Psoas muscle (tissue), 7 donors: ENCODE measurements at regions not wholly inside any gene's neighbourhood (a gene's known extent, or its start where the extent isn't known, plus 50 kb on each side); places are given as distances from the start of the nearest gene placed in this dataset.

Source experiments
- ATAC-seq, 4 donors: fragments of 200-7000 bp; cut with Tn5 transposase; one replicate each; pipeline ENCODE4 v1.9.1; 2020; ENCODE audit warnings: moderate library complexity in 3 of 4, mild to moderate bottlenecking in 2 of 4
- DNase-seq, 2 donors: peaks; one replicate each; pipeline ENCODE4 v3.0.0-alpha.2; 2020
- H3K27ac ChIP-seq: fragments of 200-600 bp; one replicate; pipeline ENCODE4 v1.8.0; 2022
- H3K27me3 ChIP-seq, 3 donors: fragments of 200-600 bp in 1 of 3; one replicate each; pipeline versions ENCODE4 v1.6.1 to v1.8.0; 2013 to 2022; ENCODE audit warnings: low read length in 2 of 3, mild to moderate bottlenecking in 2 of 3, moderate library complexity in 1 of 3; ENCODE audit not compliant: insufficient read depth in 3 of 3
- H3K36me3 ChIP-seq, 2 donors: fragments of 200-600 bp in 1 of 2; one replicate each; pipeline versions ENCODE4 v1.6.1 to v1.8.0; 2013 to 2022; ENCODE audit warnings: low read depth in 1 of 2, mild to moderate bottlenecking in 1 of 2, moderate library complexity in 1 of 2; ENCODE audit not compliant: insufficient read depth in 1 of 2
- H3K4me1 ChIP-seq: fragments of 200-600 bp; one replicate; pipeline ENCODE4 v1.8.0; 2022
- H3K4me3 ChIP-seq: fragments of 200-600 bp; one replicate; pipeline ENCODE4 v1.8.0; 2022; ENCODE audit warnings: mild to moderate bottlenecking
- H3K9me3 ChIP-seq: fragments of 200-600 bp; one replicate; pipeline ENCODE4 v1.8.0; 2022
- CTCF ChIP-seq: fragments of 200-600 bp; IDR thresholded peaks from one replicate; pipeline ENCODE4 v1.8.0; 2022; ENCODE audit warnings: antibody characterized with exemption
- WGBS, 3 donors: extraction: QIAGEN DNeasy Blood & Tissue Kit; methylation state at CpG; one replicate each; pipeline versions ENCODE4 v1.1.6 to v1.1.7; 2013; 5-methylcytosine and 5-hydroxymethylcytosine counted together
- intact Hi-C, 2 donors: fragments of 100-400 bp; cut with DNase I; formaldehyde crosslinking; loops; one replicate each; pipeline versions ENCODE4 v1.11.0 to v1.14.2; 2022
- donor health status: healthy with polysubstance abuse.
- donor health status: DM: no; HTN: no; CAD: no; lungs with moderate emphysema.
- donor health status: Bipolar disorder and iron deficiency.
- donor health status: healthy.
- donor health status: DM: yes; HTN: yes; CAD: no.
- donor health status: DM: no; HTN: no; CAD: no.
- donor health status: DM: yes; HTN: yes; CAD: no.

DNA sequence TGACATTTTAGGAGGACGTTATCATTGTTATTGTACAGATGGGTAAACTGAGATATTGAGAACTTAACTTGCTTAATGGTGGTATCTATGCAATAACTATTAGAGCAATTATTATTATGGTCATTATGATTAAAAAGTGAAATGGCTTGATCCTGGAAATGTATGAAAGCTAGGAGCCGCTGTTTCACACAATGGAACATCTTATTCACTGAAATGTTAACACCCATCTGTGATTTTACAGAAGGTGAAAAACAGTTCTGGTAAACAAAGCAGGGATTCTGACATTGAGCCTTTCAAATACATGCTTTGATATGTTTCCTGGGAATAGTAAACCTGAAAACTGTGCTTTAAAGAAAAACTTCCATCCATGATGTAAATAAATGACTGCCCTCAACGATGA is 261.4 kb downstream of the BTG1 start:
- DNase-seq (no peak), ATAC-seq (no peak)
- no peak overlapping the region for H3K4me3 ChIP-seq
- no peaks in the 10 kb centered on the region for H3K27me3 ChIP-seq
- intact Hi-C loops, result no loop called here
- H3K9me3 ChIP-seq, result no peaks in the 10 kb centered on the region
- no peak for TF ChIP-seq CTCF
- H3K27ac ChIP-seq, result no peak overlapping the region
- 88 to 93% (median 90%) methylated on average over 3 of the region's 3 CpGs for WGBS, 3 donors
- no peaks in the 10 kb centered on the region for H3K4me1 ChIP-seq
- no peaks in the 10 kb centered on the region for H3K36me3 ChIP-seq

DNA sequence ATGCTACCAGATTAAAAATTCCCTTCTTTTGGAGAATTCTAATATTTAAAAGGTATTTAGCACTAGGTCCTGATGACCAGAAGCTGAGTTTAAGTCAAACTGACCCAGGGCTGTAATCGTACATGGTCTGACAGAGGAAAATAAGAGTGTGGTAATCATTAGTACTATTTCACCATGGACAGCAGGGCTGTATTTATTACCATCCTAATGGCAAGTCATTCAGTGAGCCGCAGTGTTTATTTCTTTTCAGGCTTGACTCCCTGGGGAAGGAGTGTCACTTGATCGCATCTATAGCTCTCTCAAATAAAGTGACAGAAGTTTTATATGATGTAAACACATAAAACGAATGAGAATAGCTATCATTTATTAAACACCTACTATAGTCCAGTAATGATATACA is 261.8 kb downstream of the BTG1 start:
- H3K9me3 ChIP-seq, result no peaks in the 10 kb centered on the region
- no peaks in the 10 kb centered on the region for H3K36me3 ChIP-seq
- no peak overlapping the region for H3K4me3 ChIP-seq
- intact Hi-C loops, result no loop called here
- H3K27me3 ChIP-seq, result no peaks in the 10 kb centered on the region
- DNase-seq (no peak), ATAC-seq (no peak)
- TF ChIP-seq CTCF, result no peak
- H3K27ac ChIP-seq, result no peak overlapping the region
- no peaks in the 10 kb centered on the region for H3K4me1 ChIP-seq
- WGBS, 3 donors, result 62 to 67% (median 63%) methylated on average over 4 of the region's 4 CpGs

DNA sequence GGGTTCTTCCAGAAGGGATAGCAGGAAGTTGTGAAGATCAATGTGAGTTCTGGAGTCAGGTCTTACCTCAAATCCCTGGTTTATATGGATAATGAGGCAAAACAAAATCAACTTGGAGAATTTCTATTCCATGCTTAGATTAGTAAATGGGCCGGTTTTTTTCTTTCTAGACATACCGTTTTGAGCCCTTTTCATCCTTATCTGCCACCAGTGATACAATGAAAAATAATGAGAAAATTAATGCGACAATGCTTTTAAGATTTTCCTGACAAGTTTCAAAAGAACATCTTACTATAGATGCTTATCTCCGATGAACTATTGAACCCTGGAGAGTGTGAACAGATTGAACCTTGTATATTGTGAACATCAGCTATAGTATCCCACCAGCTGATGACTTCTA is 262.7 kb downstream of the BTG1 start:
- H3K27ac ChIP-seq, result no peak overlapping the region
- no peak for DNase-seq
- H3K36me3 ChIP-seq, result no peaks in the 10 kb centered on the region
- no peaks in the 10 kb centered on the region for H3K27me3 ChIP-seq
- H3K9me3 ChIP-seq, result no peaks in the 10 kb centered on the region
- H3K4me3 ChIP-seq, result no peak overlapping the region
- H3K4me1 ChIP-seq, result no peaks in the 10 kb centered on the region
- TF ChIP-seq CTCF, result no peak
- 80 to 88% (median 85%) methylated on average over 4 of the region's 4 CpGs for WGBS, 3 donors
- ATAC-seq, result no peak
- intact Hi-C loops, result no loop called here

GRCh38 chr12:91880528-91880927 is 265.1 kb downstream of the BTG1 start:
- H3K9me3 ChIP-seq, result no peaks in the 10 kb centered on the region
- no peaks in the 10 kb centered on the region for H3K27me3 ChIP-seq
- no peak overlapping the region for H3K4me3 ChIP-seq
- H3K36me3 ChIP-seq, result no peaks in the 10 kb centered on the region
- no peak overlapping the region for H3K27ac ChIP-seq
- no peak for TF ChIP-seq CTCF
- DNase-seq (no peak), ATAC-seq (no peak)
- intact Hi-C loops, result no loop called here
- H3K4me1 ChIP-seq, result no peaks in the 10 kb centered on the region
- whole genome bisulfite sequencing, 3 donors, result 84 to 96% (median 88%) methylated on average over 1 of the region's 1 CpG

DNA sequence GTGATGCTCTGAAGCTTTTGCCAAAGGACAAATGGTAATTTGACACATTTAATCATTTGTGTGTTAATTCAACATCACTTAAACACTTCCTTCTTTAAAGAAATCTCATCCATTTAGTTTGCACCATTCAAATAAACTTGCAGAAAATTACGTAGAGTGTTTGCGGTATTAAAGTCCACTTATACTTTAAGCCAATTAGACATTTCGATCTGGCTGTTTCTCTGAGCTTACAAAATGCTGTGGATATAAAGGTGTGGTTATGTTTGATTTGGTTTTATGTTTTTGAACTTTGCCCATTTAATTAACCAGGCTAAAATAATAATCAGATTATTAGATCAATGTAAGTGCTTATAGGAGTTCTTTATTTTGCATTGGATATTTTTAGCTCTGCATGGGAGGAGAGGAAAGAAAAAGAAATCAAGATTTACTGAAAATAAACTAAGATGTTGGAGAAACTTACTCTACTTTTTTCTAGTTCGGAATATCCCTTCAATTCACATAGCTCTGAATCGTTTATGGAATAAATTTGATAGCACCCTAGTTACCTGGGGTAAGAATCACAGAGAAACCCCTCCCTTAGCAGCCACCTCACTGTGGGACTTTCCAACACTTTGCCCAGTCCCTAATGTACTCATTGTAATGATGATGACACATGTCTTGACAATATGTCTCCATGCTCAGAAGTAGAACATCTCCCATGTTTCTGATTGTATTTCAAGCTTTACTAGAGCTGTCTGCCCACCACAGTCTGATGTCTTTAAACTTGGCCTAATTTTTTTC is 268.0 kb downstream of the BTG1 start:
- Histone ChIP-seq H3K27me3 (no peaks in the 10 kb centered on the region), H3K27ac (no peak overlapping the region), H3K4me1 (no peaks in the 10 kb centered on the region), H3K36me3 (no peaks in the 10 kb centered on the region), H3K9me3 (no peaks in the 10 kb centered on the region), H3K4me3 (no peak overlapping the region)
- TF ChIP-seq CTCF, result no peak
- ATAC-seq (no peak), DNase-seq (no peak)
- intact Hi-C loops, result no loop called here
- WGBS, 3 donors, result 90 to 93% (median 91%) methylated on average over 5 of the region's 5 CpGs
